ENCODE measurements at regions not wholly inside any gene's neighbourhood (a gene's known extent, or its start where the extent isn't known, plus 50 kb on each side); places are given as distances from the start of the nearest gene placed in this dataset.
"Not testable (repeated sequence)": the region's sequence is repeated elsewhere in the genome, so short reads cannot be mapped to it uniquely, and the experiment has no call there.

- H3K9ac ChIP-seq (ENCODE audit: insufficient read depth, low read depth, low read length); DNase-seq (ENCODE audit: low spot score); BruUV-seq (replicated peaks); intact Hi-C loops (cut with micrococcal nuclease; ENCODE audit: unreplicated experiment); CTCF ChIA-PET (ENCODE audit: low intra/inter-chr PET ratio, low total read pairs); POLR2A ChIA-PET; H3K79me2 ChIP-seq (ENCODE audit: insufficient read depth, low read length); H2AFZ ChIP-seq (ENCODE audit: low read length); H3K9me3 ChIP-seq (ENCODE audit: low read length); H3K36me3 ChIP-seq (replicated peaks in 1 of 2; ENCODE audit: control insufficient read depth in 1 of 2, insufficient read depth in 2 of 2, low read length in 2 of 2); H3K27ac ChIP-seq (ENCODE audit: extremely low read length, insufficient read depth, low read length); H3K27me3 ChIP-seq (ENCODE audit: control insufficient read depth in 1 of 2, insufficient read depth in 2 of 2, low read length in 2 of 2); H3K4me1 ChIP-seq (ENCODE audit: insufficient read depth, low read length); H4K20me1 ChIP-seq (ENCODE audit: insufficient read depth, low read length): not testable (repeated sequence)
- Histone ChIP-seq H3K4me3 (replicated peaks in 1 of 3; ENCODE audit: insufficient read depth in 1 of 3, low read depth in 2 of 3, low read length in 3 of 3) (peak overlapping the region in 1 of 3 experiments; percentile 20; a peak in 2 of 6 replicates), H3K4me2 (ENCODE audit: low read depth, low read length) (peak overlapping the region; percentile 47)
- ATAC-seq (peak; percentile 71), FAIRE-seq (peak; percentile 74)
- in situ Hi-C loops (cut with HindIII; ENCODE audit: extremely low pct_ligation_motif_present, low pct_unique_long_range_greater_than_20kb): loop anchor here (25.0 kb wide), 1 partner anchor 184 kb away; the partner anchor contains the start of gene ATP6V0E2
- 6% methylated on average over 8 of the region's 17 CpGs for WGBS (ENCODE audit: low lambda C conversion rate)
- TF ChIP-seq RFX5 (IDR thresholded peaks at IDR 0.05; ENCODE audit: low read depth, low read length): 0 out of 2 replicates have a peak, but pooled peaks have one; percentile 63
Observed at GRCh38 chr7:150046290-150047194, 172.8 kb downstream of the ATP6V0E2 start.

- H3K27ac ChIP-seq (ENCODE audit: extremely low read length, insufficient read depth, low read length); H3K36me3 ChIP-seq (replicated peaks in 1 of 2; ENCODE audit: control insufficient read depth in 1 of 2, insufficient read depth in 2 of 2, low read length in 2 of 2); POLR2A ChIA-PET; H3K4me1 ChIP-seq (ENCODE audit: insufficient read depth, low read length); H3K9me3 ChIP-seq (ENCODE audit: low read length); FAIRE-seq; H3K9ac ChIP-seq (ENCODE audit: insufficient read depth, low read depth, low read length); H3K79me2 ChIP-seq (ENCODE audit: insufficient read depth, low read length); H2AFZ ChIP-seq (ENCODE audit: low read length); BruUV-seq (replicated peaks); CTCF ChIA-PET (ENCODE audit: low intra/inter-chr PET ratio, low total read pairs); H3K27me3 ChIP-seq (ENCODE audit: control insufficient read depth in 1 of 2, insufficient read depth in 2 of 2, low read length in 2 of 2); H4K20me1 ChIP-seq (ENCODE audit: insufficient read depth, low read length); intact Hi-C loops (cut with micrococcal nuclease; ENCODE audit: unreplicated experiment); DNase-seq (ENCODE audit: low spot score): not testable (repeated sequence)
- peak; percentile 40 for TF ChIP-seq PATZ1 (CRISPR knock-in tag; IDR thresholded peaks at IDR 0.05)
- 14% methylated on average over 16 of the region's 57 CpGs for WGBS (ENCODE audit: low lambda C conversion rate)
- H3K4me3 ChIP-seq (replicated peaks in 1 of 3; ENCODE audit: insufficient read depth in 1 of 3, low read depth in 2 of 3, low read length in 3 of 3): peak overlapping the region in 2 of 3 experiments; percentile 41 to 60; a peak in 3 of 6 replicates
- H3K4me2 ChIP-seq (ENCODE audit: low read depth, low read length): peak overlapping the region; percentile 47
- in situ Hi-C loops (cut with HindIII; ENCODE audit: extremely low pct_ligation_motif_present, low pct_unique_long_range_greater_than_20kb): loop anchor here (25.0 kb wide), 1 partner anchor 185 kb away; the partner anchor contains the start of gene ATP6V0E2
- ATAC-seq: peak; percentile 24
Observed at GRCh38 chr7:150047329-150047728, 173.6 kb downstream of the ATP6V0E2 start.

- FAIRE-seq; DNase-seq (ENCODE audit: low spot score); H3K27ac ChIP-seq (ENCODE audit: extremely low read length, insufficient read depth, low read length); H3K9ac ChIP-seq (ENCODE audit: insufficient read depth, low read depth, low read length); H4K20me1 ChIP-seq (ENCODE audit: insufficient read depth, low read length); ATAC-seq; H3K36me3 ChIP-seq (replicated peaks in 1 of 2; ENCODE audit: control insufficient read depth in 1 of 2, insufficient read depth in 2 of 2, low read length in 2 of 2); H3K27me3 ChIP-seq (ENCODE audit: control insufficient read depth in 1 of 2, insufficient read depth in 2 of 2, low read length in 2 of 2); H3K4me1 ChIP-seq (ENCODE audit: insufficient read depth, low read length); H3K79me2 ChIP-seq (ENCODE audit: insufficient read depth, low read length); H2AFZ ChIP-seq (ENCODE audit: low read length); intact Hi-C loops (cut with micrococcal nuclease; ENCODE audit: unreplicated experiment); POLR2A ChIA-PET; H3K9me3 ChIP-seq (ENCODE audit: low read length); CTCF ChIA-PET (ENCODE audit: low intra/inter-chr PET ratio, low total read pairs): not testable (repeated sequence)
- WGBS (ENCODE audit: low lambda C conversion rate): under 1% methylated on average over 21 of the region's 31 CpGs
- H3K4me2 ChIP-seq (ENCODE audit: low read depth, low read length): peak overlapping the region; percentile 45
- in situ Hi-C loops (cut with HindIII; ENCODE audit: extremely low pct_ligation_motif_present, low pct_unique_long_range_greater_than_20kb): loop anchor here (25.0 kb wide), 1 partner anchor 185 kb away; the partner anchor contains the start of gene ATP6V0E2
- peak overlapping the region; percentile 41 to 60 (median 45); a peak in 4 of 6 replicates for H3K4me3 ChIP-seq (replicated peaks in 1 of 3; ENCODE audit: insufficient read depth in 1 of 3, low read depth in 2 of 3, low read length in 3 of 3)
- BruUV-seq (replicated peaks): TSS peak; percentile 66
Observed at GRCh38 chr7:150047772-150048171, 174.0 kb downstream of the ATP6V0E2 start.
